PC-9 (cell line): ENCODE measurements at regions not wholly inside any gene's neighbourhood (a gene's known extent, or its start where the extent isn't known, plus 50 kb on each side); places are given as distances from the start of the nearest gene placed in this dataset.

ENCODE experiments used
- BruUV-seq: library from RNA; stranded (reverse); fragments of 400-500 nt; replicated peaks from 2 replicates; lab custom pipeline; 2021; lab: Mats Ljungman, UMichigan
- CTCF ChIA-PET: fragments of 300-600 bp; sonication (Branson Sonifier 250); formaldehyde crosslinking; loops from one replicate; lab custom pipeline; 2022; ENCODE audit warnings: antibody characterized with exemption; lab: Charles Lee
- POLR2A ChIA-PET: fragments of 300-600 bp; sonication (Branson Sonifier 250); formaldehyde crosslinking; loops from one replicate; lab custom pipeline; 2022; ENCODE audit warnings: antibody characterized with exemption; ENCODE audit not compliant: unreplicated experiment; lab: Charles Lee
- DNase-seq, 2 experiments: peaks; one replicate each; pipeline versions ENCODE4 v3.0.0 to v3.0.0-alpha.2; 2015 to 2022; ENCODE audit warnings: mixed read lengths in 1 of 2
- H2AFZ ChIP-seq: fragments of 200-600 bp; sonication (generic); 2 replicates; pipeline ENCODE4 v1.8.1; 2017; ENCODE audit warnings: antibody characterized with exemption
- H3F3A ChIP-seq: fragments of 200-600 bp; sonication (generic); 2 replicates; pipeline ENCODE4 v1.8.1; 2017; ENCODE audit warnings: antibody characterized with exemption, mild to moderate bottlenecking, low read depth; ENCODE audit not compliant: insufficient read depth
- H3K27ac ChIP-seq: fragments of 200-600 bp; sonication (generic); 2 replicates; pipeline ENCODE4 v1.6.1; 2016; ENCODE audit warnings: mixed run types
- H3K27me3 ChIP-seq: fragments of 200-600 bp; sonication (generic); 2 replicates; pipeline ENCODE4 v1.6.1; 2016; ENCODE audit warnings: low read depth, mixed run types; ENCODE audit not compliant: insufficient read depth
- H3K36me3 ChIP-seq: fragments of 200-600 bp; sonication (generic); 2 replicates; pipeline ENCODE4 v1.6.1; 2016; ENCODE audit warnings: low read depth, mixed run types
- H3K4me1 ChIP-seq: fragments of 200-600 bp; sonication (generic); replicated peaks from 2 replicates; pipeline ENCODE4 v1.6.1; 2016; ENCODE audit warnings: mixed run types; ENCODE audit not compliant: insufficient read depth
- H3K4me2 ChIP-seq: fragments of 200-600 bp; sonication (generic); 2 replicates; pipeline ENCODE4 v1.6.1; 2017; ENCODE audit warnings: mixed run types
- H3K4me3 ChIP-seq: fragments of 200-600 bp; sonication (generic); 2 replicates; pipeline ENCODE4 v1.6.1; 2016; ENCODE audit warnings: mixed run types
- H3K79me2 ChIP-seq: fragments of 200-600 bp; sonication (generic); 2 replicates; pipeline ENCODE4 v1.6.1; 2017; ENCODE audit warnings: low read depth, mixed run types
- H3K9me2 ChIP-seq: fragments of 200-600 bp; sonication (generic); 2 replicates; pipeline ENCODE4 v1.8.1; 2017; ENCODE audit warnings: mild to moderate bottlenecking; ENCODE audit not compliant: insufficient read depth
- H3K9me3 ChIP-seq: fragments of 200-600 bp; sonication (generic); 2 replicates; pipeline ENCODE4 v1.8.1; 2016; ENCODE audit warnings: low read depth; ENCODE audit not compliant: insufficient read depth
- H4K20me1 ChIP-seq: fragments of 200-600 bp; sonication (generic); 2 replicates; pipeline ENCODE4 v1.8.1; 2017; ENCODE audit not compliant: insufficient read depth
- CTCF ChIP-seq: fragments of 200-600 bp; sonication (generic); conservative IDR thresholded peaks from 2 replicates; pipeline ENCODE4 v1.6.1; 2017; ENCODE audit warnings: mixed run types, antibody characterized with exemption, mild to moderate bottlenecking, moderate library complexity
- EZH2 ChIP-seq: fragments of 200-600 bp; sonication (generic); IDR thresholded peaks from 2 replicates; pipeline ENCODE4 v1.8.0; 2017; ENCODE audit warnings: antibody characterized with exemption, low read depth
- intact Hi-C: fragments of 100-400 bp; cut with micrococcal nuclease; formaldehyde crosslinking; loops from one replicate; pipeline ENCODE4 v1.10.0; 2022; ENCODE audit not compliant: unreplicated experiment

- Histone ChIP-seq H3K4me1 (no peaks in the 10 kb centered on the region), H3K27me3 (no peaks in the 10 kb centered on the region), H3K4me2 (no peak overlapping the region), H3F3A (no peaks in the 10 kb centered on the region), H3K79me2 (no peaks in the 10 kb centered on the region), H3K9me3 (no peaks in the 10 kb centered on the region), H2AFZ (no peak overlapping the region; the same call in 1 of the 2 replicates), H3K4me3 (no peak overlapping the region), H3K36me3 (no peaks in the 10 kb centered on the region), H3K27ac (no peak overlapping the region), H3K9me2 (no peaks in the 10 kb centered on the region), H4K20me1 (no peaks in the 10 kb centered on the region)
- BruUV-seq: no TSS peak
- ChIA-PET CTCF (no interaction called here), POLR2A (no interaction called here)
- DNase-seq: no peak
- TF ChIP-seq CTCF (no peak), EZH2 (no peak)
- intact Hi-C loops: no loop called here
Measured at GRCh38 chr18:61756244-61756643, 136.6 kb downstream of the RNF152 start.

GRCh38 chr18:61755555-61755954 is 137.3 kb downstream of the RNF152 start:
- Histone ChIP-seq H3K79me2 (no peaks in the 10 kb centered on the region), H3K4me1 (no peaks in the 10 kb centered on the region), H3K27ac (no peak overlapping the region), H3K27me3 (no peaks in the 10 kb centered on the region), H3K36me3 (no peaks in the 10 kb centered on the region), H2AFZ (no peak overlapping the region), H3K4me2 (no peak overlapping the region), H3K9me3 (no peaks in the 10 kb centered on the region), H3F3A (no peaks in the 10 kb centered on the region), H3K9me2 (no peaks in the 10 kb centered on the region), H4K20me1 (no peaks in the 10 kb centered on the region), H3K4me3 (no peak overlapping the region)
- intact Hi-C loops: no loop called here
- ChIA-PET CTCF (no interaction called here), POLR2A (no interaction called here)
- DNase-seq: no peak
- BruUV-seq: no TSS peak
- TF ChIP-seq CTCF: no peak
- no peak for TF ChIP-seq EZH2

GRCh38 chr18:61754039-61754583 is 138.7 kb downstream of the RNF152 start:
- no peaks in the 10 kb centered on the region for H3K9me3 ChIP-seq
- ChIA-PET CTCF (no interaction called here), POLR2A (no interaction called here)
- DNase-seq: no peak
- H3K79me2 ChIP-seq: no peaks in the 10 kb centered on the region
- H3K4me2 ChIP-seq: no peak overlapping the region
- intact Hi-C loops: no loop called here
- H3K4me1 ChIP-seq: no peaks in the 10 kb centered on the region
- no TSS peak for BruUV-seq
- H3K27me3 ChIP-seq: no peaks in the 10 kb centered on the region
- no peak overlapping the region for H3K27ac ChIP-seq
- no peak overlapping the region for H3K4me3 ChIP-seq
- no peak overlapping the region for H2AFZ ChIP-seq
- H3K36me3 ChIP-seq: no peaks in the 10 kb centered on the region
- H3K9me2 ChIP-seq: no peaks in the 10 kb centered on the region
- TF ChIP-seq CTCF (no peak), EZH2 (no peak)
- H4K20me1 ChIP-seq: no peaks in the 10 kb centered on the region
- H3F3A ChIP-seq: no peaks in the 10 kb centered on the region
